Left renal cortex interstitium (tissue), 4 donors: ENCODE measurements at regions not wholly inside any gene's neighbourhood (a gene's known extent, or its start where the extent isn't known, plus 50 kb on each side); places are given as distances from the start of the nearest gene placed in this dataset.

Experiments used
- DNase-seq, 4 donors: peaks; one replicate each; pipeline ENCODE4 v3.0.0-alpha.2; 2013; ENCODE audit warnings: low read depth in 4 of 4, low spot score in 2 of 4, missing footprints in 1 of 4

DNA sequence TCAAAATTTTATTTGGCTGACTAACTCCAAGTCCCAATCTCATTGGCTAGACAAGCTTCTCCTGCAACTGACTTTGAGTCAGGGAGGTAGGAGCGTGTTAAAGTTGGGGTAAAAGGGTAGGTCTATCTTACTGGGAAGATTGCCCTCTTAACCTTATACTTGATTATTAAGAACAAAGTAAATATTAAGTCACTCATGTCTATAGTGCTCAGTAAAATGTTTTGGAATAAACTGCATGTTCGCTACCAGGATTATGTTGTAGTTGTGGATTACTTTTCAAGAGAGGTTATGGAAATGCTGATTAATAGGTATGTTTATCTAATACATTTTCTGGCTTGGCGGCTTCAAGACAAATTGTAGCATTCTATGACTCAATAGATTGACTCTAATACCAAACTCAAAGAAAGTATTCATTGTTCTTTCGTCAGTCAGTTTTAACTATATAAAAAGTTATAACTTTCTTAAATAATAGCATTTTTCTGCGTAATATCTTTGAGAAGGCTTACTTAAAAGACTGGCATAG, 539.1 kb downstream of the PSAT1 start:
- DNase-seq: no peak

- DNase-seq: no peak
These were observed 542.3 kb downstream of the PSAT1 start for GRCh38 chr9:78839252-78839651.

GRCh38 chr9:78848061-78848460, 551.1 kb downstream of the PSAT1 start:
- no peak for DNase-seq

- no peak for DNase-seq
These were observed 559.2 kb downstream of the PSAT1 start for GRCh38 chr9:78856144-78856543.

- no peak for DNase-seq
These were observed 559.9 kb downstream of the PSAT1 start for GRCh38 chr9:78856781-78857180.

- peak in 3 of 4 donors; percentile 13 to 45 (median 29) for DNase-seq
These were observed 560.7 kb downstream of the PSAT1 start for GRCh38 chr9:78857373-78858225.

DNA sequence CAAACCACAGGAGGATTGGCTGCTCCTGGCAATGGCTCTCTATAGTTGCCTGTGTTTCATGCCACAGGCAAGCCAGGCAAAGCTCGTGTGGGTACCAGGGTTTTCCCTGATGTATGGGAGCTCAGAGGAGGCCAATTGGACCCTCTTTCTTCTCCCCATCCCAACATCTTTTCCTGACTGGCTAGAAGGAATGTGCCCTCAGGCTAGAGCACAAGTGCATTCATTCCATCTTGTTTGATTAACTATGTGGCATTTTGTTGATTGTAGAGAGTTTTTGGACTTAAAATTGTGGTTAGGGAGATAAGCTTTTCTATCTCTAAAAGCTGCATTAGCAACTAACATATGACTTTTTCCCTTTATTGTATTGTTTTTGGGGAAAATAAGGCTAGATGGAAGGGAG, 561.3 kb downstream of the PSAT1 start:
- DNase-seq: no peak

GRCh38 chr9:78860801-78861475, 564.0 kb downstream of the PSAT1 start:
- DNase-seq: no peak

DNA sequence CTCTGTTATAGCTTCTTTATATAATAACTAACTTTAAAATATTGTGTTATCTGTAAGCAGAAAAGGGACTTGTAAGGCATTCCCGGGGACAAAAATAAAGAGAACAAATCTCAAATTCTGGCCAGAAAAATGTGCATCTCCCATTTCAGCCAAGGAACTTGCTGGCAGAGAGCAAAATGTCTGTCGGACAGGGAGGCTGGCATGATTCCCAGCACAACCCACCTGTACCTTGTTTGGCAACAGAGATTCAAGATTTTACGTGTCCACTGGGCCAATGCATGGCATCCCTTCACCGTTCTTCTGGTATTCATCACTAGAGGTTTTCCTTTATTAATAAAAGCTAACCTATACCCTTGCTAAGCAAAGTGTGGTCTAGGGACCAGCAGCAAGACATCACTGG, 566.6 kb downstream of the PSAT1 start:
- no peak for DNase-seq

DNA sequence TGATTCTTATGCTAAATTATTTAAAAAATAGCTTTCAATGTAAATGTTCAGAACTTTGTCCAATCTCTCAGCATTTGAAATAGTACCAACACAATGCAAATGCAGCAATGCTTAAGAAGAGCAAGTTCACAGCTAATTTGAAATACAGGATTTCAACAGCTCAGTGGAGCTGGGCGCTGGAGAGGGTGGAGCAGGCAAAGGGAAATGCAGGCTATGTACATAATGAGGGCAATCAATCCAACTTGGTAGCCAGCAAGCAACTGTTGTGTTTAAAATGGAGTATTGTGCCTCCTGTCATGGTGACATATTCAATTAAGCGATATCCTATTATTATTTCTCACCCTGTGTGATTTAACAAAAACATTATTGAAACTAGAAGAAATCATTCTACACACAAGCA, 568.8 kb downstream of the PSAT1 start:
- no peak for DNase-seq

- DNase-seq: no peak
These were observed 569.5 kb downstream of the PSAT1 start for GRCh38 chr9:78866207-78867132.

DNA sequence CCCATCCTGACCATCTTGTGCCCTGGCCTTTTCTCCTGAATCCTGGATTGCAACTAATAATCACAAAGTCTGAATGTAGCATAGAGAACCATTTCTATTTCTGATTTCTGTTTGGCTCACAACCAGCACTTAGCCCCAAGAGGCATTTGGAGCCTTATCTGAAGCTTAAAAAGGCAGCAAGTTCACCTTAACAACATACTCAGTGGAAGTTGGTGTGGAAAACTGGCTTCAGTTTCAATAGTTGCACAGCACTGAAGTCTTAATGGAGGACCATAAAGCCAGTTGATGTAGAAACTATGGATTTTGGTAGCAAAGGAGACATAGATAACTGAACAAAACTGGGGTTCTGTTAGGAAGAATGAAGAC, 574.1 kb downstream of the PSAT1 start:
- DNase-seq: no peak

DNA sequence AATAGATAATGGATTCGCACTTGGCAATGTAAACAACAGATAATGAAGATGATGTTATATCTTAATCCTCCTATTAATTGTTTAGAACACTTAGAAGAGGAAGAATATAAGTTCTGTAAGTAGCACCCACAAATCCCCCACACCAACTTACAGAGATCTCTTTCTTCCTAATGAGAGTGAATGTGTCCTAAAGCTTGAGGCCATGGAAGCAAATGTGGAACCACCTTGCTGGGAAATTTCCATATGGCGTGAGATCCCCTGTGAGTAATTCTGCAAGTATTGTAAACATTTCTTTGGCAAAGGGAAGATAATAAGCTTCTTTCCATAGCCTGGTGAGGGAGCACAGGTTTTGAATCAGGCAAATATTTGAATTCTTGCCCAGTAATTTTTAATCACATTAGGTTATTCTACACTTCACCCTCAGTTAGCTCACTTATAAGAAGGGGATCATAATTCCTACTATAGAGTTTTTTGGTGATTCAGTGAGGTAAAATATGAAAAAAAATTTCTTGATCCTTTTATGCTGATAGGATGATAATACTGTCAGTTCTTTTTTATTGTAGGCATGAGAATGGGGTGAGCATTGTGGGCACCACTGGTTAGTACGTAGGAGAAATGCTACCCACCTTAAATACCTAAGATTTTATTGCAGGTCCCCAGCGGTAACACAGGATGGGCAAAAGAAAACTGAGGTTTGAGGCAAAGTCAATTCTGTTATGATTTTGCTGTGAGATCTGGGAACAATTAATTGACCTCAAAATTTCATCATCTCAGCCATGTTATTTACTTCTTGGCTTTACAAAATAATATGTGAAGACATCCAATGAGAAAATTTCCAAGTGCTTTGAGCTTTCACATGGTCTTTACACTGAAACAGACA, 574.8 kb downstream of the PSAT1 start:
- no peak for DNase-seq

GRCh38 chr9:78874061-78874460, 577.1 kb downstream of the PSAT1 start:
- DNase-seq: no peak

- no peak for DNase-seq
These were observed 582.6 kb downstream of the PSAT1 start for GRCh38 chr9:78879324-78880100.

DNA sequence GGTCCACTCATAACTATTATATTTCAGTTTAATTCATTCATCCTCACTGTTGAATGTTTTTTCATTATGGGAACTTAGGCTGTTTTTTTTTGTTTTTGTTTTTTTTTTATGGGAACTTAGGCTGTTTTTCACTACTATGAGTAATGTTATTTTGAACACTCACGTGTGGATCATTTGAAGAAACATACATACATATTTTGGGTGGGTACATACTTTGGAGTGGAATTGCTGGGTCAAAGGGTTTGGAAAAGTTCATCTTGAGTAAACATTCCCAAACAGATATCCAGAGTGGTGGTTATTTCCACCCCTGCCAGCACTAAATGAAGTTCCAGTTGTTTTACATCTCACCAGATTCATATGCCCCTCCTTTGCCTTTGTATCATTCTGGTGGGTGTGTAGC, 584.4 kb downstream of the PSAT1 start:
- no peak for DNase-seq

GRCh38 chr9:78882481-78882880, 585.6 kb downstream of the PSAT1 start:
- no peak for DNase-seq

DNA sequence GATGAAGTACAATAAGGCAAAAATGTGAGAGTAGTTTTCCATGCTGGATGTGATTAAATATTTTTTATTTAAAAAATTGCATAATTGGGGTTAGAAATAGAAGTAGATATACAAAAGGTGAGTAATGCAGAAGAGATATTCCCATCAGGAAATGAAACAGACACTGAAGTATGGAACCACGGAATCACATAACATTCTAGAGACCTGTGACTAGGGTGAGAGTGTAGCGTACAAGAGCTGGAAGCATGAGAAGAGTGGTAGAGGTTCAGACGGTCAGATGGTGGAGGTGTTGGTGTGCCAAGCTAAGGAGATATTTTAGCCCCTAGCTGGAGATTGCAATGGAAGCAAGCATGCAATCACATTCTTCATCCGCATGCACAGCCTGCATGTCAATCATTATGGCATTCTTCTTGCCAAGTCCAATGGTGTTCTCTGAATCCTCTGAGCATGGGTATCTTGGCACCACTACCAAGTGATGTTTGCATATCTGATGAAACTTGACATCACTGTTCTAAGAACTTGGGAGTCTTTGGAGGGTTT, 587.8 kb downstream of the PSAT1 start:
- DNase-seq: no peak

GRCh38 chr9:78892182-78892581, 595.3 kb downstream of the PSAT1 start:
- no peak for DNase-seq
